NCI-H526 (cell line): ENCODE measurements at regions not wholly inside any gene's neighbourhood (a gene's known extent, or its start where the extent isn't known, plus 50 kb on each side); places are given as distances from the start of the nearest gene placed in this dataset.

ENCODE experiments used
- DNase-seq, 2 experiments: peaks; one replicate each; lab custom pipeline; 2025; lab: John Stamatoyannopoulos, UW

DNA sequence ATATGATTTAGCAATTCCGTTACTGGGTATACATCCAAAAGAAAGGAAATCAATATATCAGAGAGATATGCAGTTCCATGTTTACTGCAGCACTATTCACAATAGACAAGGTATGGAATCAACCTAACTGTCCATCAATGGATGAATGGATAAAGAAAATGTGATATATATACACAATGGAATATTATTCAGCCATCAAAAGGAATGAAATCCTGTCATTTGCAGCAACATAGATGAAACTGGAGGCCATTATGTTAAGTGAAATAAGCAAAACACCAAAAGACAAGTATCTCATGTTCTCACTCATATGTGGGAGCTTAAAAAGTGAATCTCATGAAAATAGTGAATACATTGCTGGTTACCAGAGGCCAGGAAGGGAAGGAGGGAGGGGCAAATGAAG, 390.8 kb downstream of the ZFHX3 start:
- DNase-seq = no peak

DNA sequence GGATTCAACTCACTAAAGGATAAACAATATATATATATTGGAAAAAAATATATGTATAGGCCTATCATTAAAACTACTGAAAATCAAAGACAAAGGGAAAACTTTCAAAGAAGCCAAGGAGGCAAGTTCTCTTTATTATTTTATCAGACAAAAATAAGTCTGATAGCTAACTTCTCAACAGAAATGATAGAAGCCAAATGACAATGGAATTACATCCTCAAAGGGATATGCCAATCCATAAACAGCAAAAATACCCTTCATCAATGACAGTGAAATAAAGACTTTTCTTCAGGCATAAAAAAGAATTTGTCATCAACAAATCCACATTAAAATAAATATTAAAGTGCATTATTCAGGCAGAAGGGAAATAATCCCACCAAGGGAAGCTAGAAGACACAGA, 393.4 kb downstream of the ZFHX3 start:
- DNase-seq = no peak

DNA sequence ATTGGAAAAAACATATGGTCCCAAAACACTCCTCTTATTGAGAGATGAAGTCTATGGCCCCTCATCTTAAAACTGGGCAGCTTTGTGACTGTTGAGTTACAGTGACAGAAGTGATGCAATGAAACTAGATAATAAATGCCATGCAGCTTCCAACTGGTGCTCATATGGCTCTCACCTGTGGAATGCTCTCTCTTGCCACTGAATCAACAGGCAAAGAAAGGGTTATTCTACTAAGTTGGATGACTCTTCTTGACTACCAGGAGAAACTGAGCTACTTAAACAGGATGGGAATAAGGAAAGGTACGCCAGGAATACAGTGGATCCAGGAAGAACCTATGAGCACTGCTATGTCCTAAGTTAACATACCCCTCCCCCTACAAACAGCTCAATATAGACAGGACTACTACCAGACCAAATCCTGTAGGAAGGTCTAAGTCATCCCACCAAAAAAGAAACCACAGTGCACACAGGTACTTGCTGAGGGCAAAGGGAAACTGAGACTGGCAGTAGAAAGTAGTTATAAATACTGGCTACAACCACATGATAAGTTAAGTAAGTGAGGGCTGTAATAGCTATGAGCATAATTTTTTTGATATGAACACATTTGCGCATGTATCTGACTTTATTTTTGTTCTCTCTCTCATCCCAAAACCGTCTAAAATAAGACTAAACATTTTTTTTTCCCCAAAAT, 398.5 kb downstream of the ZFHX3 start:
- DNase-seq = no peak

DNA sequence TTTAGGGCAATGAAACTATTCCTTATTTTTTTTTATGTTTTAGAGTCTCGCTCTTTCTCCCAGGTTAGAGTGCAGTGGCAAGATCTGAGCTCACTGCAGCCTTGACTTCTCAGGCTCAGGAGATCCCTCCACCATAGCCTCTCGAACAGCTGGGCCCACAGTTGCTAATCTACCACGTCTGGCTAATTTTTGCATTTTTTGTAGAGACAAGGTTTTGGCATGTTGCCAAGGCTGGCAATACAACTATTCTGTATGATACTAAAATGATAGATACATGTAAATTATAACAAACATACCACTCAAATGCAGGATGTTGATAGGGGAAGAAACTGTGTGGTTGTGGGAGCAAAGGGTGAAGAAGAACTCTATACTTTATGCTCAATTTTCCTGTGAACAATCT, 401.3 kb downstream of the ZFHX3 start:
- DNase-seq = no peak

DNA sequence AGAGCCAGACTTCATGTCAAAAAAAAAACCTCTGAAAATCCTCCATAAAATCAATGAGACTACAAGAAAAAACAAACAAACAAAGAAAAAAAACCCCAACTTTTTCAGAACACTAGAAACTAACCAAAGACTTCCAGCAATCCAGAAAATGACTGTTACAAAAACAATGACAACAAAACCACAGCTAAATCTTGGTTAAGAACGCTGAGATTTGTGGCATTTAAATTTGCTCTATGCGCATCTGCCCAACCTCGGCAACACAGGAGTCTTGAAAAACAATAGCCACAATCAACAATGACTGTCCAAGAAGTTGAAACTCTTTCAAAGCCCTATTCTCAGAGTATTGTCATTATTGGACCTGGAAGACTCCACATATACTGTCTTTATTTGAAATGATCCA, 402.4 kb downstream of the ZFHX3 start:
- no peak for DNase-seq

DNA sequence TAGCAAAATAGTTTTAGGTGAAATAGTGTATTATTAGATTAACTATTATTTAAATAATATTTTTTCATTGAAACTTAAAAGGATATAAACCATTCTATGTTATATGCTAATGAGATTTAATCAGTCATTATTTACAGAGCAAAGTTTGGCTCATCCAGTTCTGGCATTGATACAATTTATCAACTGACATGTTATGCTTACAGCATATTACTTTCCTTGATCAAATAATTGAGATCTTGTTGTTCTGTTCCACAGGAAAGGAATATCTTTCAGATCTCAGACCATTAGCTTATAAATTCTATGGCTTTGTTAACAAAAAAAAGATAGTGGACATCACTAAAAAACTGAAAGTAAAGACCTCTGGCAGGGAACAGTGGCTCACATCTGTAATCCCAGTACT, 403.0 kb downstream of the ZFHX3 start:
- no peak for DNase-seq

DNA sequence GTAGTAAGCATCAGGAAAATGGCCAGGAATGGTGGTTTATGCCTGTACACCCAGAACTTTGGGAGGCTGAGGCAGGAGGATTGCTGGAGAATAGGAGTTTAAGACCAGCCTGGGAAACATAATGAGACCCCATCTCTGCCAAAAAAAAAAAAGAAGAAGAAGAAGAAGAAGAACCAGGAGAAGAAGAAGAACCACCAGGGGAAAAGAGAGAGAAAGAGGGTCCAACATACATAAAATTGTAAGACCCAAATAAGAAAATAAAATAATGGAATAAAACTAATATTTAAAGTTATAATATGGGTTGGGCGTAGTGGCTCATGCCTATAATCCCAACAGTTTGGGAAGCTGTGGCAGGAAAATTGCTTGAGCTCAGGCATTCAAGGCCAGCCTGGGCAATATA, 408.4 kb downstream of the ZFHX3 start:
- no peak for DNase-seq

DNA sequence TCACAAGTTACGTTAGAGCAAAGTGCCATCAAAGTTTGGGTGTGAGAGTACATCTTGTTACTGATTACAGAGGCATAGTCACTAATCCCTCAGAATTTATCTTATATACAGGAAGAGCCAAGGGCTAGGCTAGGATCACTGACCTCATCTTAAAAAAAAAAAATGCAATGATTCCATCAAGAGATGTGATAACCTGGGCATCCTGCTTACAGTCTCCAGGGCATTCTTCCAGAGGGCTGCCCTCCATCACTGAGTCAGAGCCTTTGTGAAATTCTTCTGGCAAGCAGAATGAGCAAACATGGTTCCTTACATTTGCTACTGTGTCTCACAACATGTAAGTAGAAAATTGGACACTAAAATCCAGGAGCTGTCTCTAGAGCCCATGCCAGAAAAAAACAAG, 410.6 kb downstream of the ZFHX3 start:
- no peak for DNase-seq

DNA sequence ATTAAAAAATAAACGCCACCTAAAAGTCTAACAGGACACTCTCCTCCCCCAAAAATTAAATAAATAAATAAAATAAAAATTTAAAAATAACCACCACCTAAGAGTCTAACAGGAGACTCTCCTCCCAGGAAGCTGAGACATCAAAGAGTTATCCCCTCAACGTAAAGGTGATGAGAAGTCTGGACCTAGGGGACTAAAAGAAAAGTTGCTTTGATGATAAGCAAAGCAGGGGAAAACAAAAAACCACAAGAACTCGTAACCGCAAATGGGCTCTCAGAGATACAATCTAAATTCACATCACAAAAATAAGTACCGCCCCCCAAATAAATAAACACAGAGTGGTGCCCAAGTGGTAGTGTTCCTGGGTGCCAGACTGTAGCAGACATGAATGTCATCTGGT, 412.2 kb downstream of the ZFHX3 start:
- DNase-seq = no peak

DNA sequence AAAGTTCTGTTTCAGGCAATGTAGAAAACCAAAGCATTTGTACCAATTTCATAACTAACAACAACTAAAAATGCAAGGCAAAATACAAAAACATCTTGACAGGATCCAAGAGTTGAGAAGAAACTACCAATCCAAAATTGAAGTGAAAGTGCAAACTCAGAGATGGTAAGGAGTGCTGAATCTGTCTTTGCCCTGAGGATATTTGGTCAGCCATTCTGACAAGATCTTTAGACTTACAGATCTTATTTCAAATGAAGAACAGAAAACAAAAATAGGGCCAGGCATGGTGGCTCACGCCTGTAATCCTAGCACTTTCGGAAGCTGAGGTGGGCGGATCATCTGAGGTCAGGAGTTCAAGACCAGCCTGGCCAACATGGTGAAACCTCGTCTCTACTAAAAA, 412.8 kb downstream of the ZFHX3 start:
- DNase-seq = no peak

DNA sequence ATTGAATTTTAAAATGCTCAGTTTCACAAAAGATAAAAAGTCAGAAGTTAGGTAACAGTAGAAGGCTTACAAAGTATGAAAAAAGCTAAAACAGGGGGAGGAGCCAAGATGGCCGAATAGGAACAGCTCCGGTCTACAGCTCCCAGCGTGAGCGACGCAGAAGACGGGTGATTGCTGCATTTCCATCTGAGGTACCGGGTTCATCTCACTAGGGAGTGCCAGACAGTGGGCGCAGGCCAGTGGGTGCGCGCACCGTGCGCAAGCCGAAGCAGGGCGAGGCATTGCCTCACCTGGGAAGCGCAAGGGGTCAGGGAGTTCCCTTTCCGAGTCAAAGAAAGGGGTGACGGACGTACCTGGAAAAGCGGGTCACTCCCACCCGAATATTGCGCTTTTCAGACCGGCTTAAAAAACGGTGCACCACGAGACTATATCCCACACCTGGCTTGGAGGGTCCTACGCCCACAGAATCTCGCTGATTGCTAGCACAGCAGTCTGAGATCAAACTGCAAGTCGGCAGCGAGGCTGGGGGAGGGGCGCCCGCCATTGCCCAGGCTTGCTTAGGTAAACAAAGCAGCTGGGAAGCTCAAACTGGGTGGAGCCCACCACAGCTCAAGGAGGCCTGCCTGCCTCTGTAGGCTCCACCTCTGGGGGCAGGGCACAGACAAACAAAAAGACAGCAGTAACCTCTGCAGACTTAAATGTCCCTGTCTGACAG, 420.6 kb downstream of the ZFHX3 start:
- peak; percentile 12 to 23 for DNase-seq

DNA sequence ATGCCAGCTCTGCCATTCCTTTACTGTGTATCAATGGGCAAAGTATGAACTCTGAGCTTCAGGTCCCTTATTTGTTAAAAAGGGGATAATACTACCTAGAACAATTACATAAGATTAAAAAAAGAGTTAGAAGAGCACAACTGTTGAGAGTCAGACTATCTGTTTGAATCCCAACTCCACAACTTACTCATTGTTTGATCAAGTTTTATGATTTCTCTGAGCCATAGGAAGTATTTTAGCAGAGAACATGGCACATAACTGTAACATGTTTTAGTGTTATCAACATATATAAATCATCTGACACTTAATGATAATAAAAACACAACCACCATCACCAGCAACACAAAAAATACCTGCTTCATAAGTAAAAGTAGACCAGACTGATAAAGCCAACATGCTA, 421.3 kb downstream of the ZFHX3 start:
- no peak for DNase-seq

DNA sequence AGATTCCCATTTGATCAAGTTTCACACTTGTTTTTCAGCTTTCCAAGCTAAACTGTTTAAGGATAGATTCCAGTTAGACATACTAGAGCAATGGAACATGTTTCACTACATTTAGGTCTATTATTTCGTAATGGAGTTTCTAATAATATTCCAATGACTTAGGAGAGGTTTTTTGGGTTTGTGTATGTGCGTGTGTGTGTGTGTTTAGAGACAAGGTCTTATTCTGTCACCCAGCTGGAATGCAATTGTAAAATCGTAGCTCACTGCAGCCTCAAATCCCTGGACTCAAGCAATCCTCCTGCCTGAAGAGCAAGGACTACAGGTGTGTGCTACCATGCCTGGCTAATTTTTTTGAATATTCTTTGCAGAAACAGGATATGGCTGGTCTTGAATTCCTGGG, 426.3 kb downstream of the ZFHX3 start:
- no peak for DNase-seq

DNA sequence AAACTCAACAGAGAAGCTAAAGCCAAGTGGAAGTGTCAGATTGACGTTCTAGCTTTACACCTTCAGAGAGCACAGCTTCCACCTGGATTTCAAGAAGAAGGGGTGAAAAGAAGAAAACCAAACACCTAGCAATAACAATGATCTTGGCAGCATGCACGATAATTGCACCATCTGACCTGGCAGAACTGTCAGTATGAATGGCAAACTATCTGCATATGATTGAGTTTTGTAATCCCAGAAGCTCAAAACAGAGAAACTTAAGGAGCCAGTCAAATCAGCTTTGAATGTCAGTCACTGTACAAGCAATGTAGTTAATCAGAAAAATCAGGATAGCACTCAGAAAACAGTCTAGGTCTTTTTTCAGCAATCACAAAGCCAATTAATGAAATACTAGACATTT, 427.1 kb downstream of the ZFHX3 start:
- DNase-seq = no peak

DNA sequence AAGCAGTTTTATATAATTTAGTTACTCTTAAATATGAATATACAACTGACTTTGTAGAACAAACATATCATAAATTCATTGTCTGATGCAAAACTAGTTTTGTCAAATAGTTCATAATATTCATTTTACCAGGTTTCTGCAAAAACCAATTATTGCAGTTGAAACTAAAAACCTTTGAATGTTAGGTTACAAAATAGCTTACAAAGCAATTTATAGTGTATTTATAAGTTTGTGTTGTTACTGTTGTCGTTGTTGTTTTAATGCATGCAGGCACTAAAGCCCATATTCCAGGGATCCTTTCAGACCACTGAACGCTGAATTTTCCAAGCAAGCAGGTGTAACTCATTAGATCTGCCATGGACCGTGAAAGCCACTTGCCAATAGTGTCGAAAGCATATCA, 427.6 kb downstream of the ZFHX3 start:
- DNase-seq = peak in 1 of 2 experiments; percentile 28

DNA sequence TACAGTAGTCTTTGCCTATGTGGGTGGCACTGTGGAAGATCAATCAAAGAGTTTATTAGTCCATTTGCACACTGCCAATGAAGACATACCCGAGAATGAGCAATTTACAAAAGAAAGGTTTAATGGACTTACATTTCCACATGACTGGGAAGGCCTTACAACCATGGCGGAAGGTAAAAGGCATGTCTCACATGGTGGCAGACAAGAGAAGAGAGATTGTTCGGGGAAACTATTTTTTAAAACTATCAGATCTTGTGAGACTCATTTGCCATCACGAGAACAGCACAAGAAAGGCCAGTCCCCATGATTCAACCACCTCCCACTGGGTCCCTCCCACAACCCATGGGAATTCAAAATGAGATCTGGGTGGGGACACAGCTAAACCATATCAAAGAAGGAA, 432.1 kb downstream of the ZFHX3 start:
- DNase-seq = no peak

DNA sequence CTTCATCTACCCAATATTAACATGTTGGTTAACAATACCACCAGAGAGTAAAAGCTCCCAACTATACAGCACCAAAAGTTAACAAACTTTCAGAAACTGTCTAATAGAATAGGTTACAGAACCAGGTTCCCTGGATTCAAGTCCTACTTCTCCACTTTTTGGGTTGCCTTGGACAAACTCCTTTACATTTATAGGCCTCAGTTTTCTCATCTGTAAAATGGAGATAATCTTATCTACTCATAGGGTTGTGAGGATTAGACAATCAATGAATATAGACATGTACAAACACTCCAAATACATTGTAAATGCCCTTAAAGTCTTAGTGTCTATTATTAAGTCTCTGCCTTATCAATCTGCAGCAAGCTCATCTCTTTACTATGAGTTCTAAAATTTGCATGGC, 435.2 kb downstream of the ZFHX3 start:
- DNase-seq = no peak

DNA sequence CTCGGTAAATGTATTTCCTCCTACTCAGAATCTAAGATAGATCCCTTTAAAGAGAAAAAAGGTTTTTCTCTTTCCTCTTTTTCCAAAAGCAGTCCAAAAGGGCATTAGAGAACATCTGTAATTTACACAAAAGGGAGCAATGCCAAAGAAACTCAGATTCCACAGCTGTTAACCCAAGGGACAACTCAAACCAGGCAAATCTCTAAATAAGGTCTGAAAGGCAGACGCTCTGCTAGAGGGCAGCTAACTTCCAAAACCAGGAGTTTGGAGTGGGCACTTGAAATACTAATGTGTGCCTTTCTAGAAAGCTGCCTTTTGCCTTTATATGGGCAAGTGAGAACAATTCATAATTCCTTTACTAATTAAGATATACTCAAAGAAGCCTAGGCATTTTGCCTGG, 435.7 kb downstream of the ZFHX3 start:
- no peak for DNase-seq

DNA sequence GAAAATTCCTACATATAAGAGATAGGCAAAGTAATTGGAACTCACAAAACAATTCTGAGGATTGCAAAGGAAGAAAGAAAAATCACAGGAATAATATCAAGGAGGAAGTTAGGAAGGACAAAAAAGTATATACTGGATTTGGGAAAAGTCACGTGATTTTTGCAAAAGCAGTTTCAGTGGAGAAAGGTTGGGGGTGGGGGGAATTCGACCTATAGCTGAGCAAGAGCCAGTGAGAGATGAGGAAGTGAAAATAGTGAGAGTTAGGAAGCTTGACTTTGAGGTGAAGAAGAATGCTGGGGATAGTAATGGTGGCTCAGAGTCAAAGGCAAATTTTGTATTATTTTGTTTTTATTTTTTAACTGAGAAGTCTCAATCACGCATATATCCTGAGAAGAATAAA, 438.0 kb upstream of the PMFBP1 start:
- no peak for DNase-seq

DNA sequence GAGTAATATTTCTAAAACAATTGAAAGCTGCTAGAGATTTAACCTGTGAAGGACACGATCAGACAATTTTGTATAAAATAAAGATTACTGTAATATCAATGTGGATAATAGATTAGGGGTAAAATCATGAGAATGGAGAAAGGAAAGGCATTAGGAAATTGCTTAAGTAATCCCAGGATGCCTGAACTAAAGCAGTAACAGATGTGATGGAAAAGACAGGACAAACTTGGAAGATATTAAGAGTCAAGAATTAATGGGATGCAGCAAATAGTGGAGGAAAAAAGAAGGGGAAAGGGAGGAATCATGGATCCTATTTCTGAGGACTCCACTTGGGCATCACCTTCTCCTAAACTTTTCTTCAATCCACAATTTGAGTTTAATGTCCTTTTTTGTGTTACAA, 437.1 kb upstream of the PMFBP1 start:
- DNase-seq = no peak

DNA sequence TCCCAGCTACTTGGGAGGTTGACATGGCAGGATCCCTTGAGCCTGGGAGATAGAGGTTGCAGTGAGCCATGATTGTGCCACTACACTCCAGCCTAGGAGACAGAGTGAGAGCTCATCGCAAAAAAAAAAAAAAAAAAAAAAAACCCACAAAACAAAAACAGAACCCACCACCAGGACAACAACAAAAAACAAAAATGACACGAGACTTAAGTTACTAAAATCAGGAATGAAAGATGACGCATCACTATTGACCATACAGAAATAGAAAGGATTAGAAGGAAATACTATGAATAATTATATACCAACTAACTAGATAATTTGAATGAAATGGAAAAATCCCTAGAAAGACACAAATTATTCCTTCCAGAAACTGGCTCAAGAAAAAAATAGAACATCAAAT, 432.4 kb upstream of the PMFBP1 start:
- DNase-seq = no peak

DNA sequence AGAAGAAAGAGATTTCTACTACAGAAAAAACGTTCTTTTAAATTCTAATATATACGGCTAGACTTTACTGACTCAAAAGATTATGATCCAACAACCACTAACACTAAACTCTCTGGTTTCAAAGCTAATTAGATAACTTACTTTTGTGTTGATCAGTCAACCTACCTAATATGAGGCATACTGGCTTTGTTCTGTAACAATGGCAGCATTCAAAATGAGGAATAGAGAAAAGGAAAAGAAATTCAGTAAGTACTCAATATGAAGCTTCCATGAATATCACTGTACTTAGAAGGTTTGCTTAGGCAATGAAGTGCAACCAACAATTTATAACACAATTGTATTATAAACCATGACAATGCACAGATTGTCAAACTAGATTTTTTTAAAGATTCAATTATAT, 430.5 kb upstream of the PMFBP1 start:
- DNase-seq = no peak

DNA sequence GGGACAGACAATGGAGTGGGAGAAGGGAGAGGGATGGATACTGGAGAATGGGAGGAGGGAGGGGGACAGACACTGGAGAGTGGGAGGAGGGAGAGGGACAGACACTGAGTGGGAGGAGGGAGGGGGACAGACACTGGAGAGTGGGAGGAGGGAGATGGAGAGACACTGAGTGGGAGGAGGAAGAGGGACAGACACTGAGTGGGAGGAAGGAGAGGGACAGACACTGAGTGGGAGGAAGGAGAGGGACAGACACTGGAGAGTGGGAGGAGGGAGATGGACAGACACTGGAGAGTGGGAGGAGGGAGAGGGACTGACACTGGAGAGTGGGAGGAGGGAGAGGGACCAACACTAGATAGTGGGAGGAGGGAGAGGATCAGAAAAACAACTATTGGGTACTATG, 426.7 kb upstream of the PMFBP1 start:
- DNase-seq = no peak

DNA sequence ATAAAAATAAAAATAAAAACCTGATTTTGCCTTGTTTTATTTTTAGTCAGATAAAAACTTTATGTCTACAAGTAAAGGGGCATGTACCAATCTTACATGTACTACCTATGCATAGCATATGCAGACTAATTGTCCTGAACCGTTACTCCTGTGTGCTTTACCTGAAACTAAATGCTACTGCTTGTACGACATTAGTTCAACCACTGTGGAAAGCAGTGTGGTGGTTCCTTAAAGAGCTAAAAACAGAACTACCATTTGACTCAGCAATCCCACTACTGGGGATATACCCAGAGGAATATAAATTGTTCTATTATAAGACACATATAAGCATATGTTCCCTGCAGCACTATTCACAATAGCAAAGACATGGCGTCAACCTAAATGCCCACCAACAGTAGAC, 426.0 kb upstream of the PMFBP1 start:
- no peak for DNase-seq
